WTC11 (cell line): ENCODE measurements at regions not wholly inside any gene's neighbourhood (a gene's known extent, or its start where the extent isn't known, plus 50 kb on each side); places are given as distances from the start of the nearest gene placed in this dataset.

Experiments
- ATAC-seq: fragments of 200-7000 bp; cut with Tn5 transposase; 2 replicates; pipeline ENCODE4 v1.10.0; 2021; ENCODE audit warnings: mild to moderate bottlenecking, moderate library complexity
- CTCF ChIA-PET: fragments of 300-600 bp; sonication (Branson Sonifier 250); formaldehyde crosslinking; loops from one replicate; lab custom pipeline; 2021; ENCODE audit warnings: antibody characterized with exemption; lab: Charles Lee
- POLR2A ChIA-PET: fragments of 350-600 bp; sonication (Branson Sonifier 250); formaldehyde crosslinking; loops from one replicate; lab custom pipeline; 2021; ENCODE audit warnings: antibody characterized with exemption; lab: Charles Lee
- DNase-seq: peaks from one replicate; pipeline ENCODE4 v3.0.0; 2021; ENCODE audit warnings: low spot score
- H3K27ac Mint-ChIP-seq: 2 replicates; pipeline ENCODE4 v1.8.0; 2021; ENCODE audit warnings: mixed read lengths
- H3K27me3 Mint-ChIP-seq: 2 replicates; pipeline ENCODE4 v1.8.0; 2021; ENCODE audit warnings: low read depth, mild to moderate bottlenecking, moderate library complexity, mixed read lengths
- H3K36me3 Mint-ChIP-seq: 2 replicates; pipeline ENCODE4 v1.8.0; 2021; ENCODE audit warnings: mixed read lengths
- H3K4me1 Mint-ChIP-seq: 2 replicates; pipeline ENCODE4 v1.8.0; 2022; ENCODE audit warnings: mixed read lengths
- H3K4me3 Mint-ChIP-seq: 2 replicates; pipeline ENCODE4 v1.8.0; 2021; ENCODE audit warnings: mild to moderate bottlenecking, moderate library complexity, mixed read lengths
- H3K9me3 Mint-ChIP-seq: 2 replicates; pipeline ENCODE4 v1.8.0; 2021; ENCODE audit warnings: mixed read lengths
- AR ChIP-seq: fragments of 250-450 bp; sonication (Bioruptor Pico); IDR thresholded peaks from 2 replicates; pipeline ENCODE4 v1.9.0; 2021; ENCODE audit warnings: mild to moderate bottlenecking
- ATF2 ChIP-seq: sonication (generic); formaldehyde crosslinking; IDR thresholded peaks from 2 replicates; pipeline ENCODE4 v1.8.1; 2022; ENCODE audit warnings: low read depth, missing genetic modification reagents, borderline replicate concordance
- CREM ChIP-seq: sonication (generic); formaldehyde crosslinking; IDR thresholded peaks from 2 replicates; pipeline ENCODE4 v1.8.1; 2022; ENCODE audit warnings: mild to moderate bottlenecking, missing genetic modification reagents, moderate library complexity
- CTCF ChIP-seq: fragments of 200-600 bp; IDR thresholded peaks from 2 replicates; pipeline ENCODE4 v1.8.0; 2022; ENCODE audit warnings: antibody characterized with exemption
- E2F1 ChIP-seq: sonication (generic); formaldehyde crosslinking; IDR thresholded peaks from 2 replicates; pipeline ENCODE4 v1.8.0; 2022; ENCODE audit warnings: mild to moderate bottlenecking, missing genetic modification reagents
- ERG ChIP-seq: fragments of 250-450 bp; sonication (Bioruptor Pico); IDR thresholded peaks from 2 replicates; pipeline ENCODE4 v1.8.0; 2021; ENCODE audit warnings: mild to moderate bottlenecking
- GTF2I ChIP-seq: fragments of 250-450 bp; sonication (Bioruptor Pico); conservative IDR thresholded peaks from 2 replicates; pipeline ENCODE4 v1.4.0; 2021; ENCODE audit warnings: mild to moderate bottlenecking
- JAZF1 ChIP-seq: fragments of 250-450 bp; sonication (Bioruptor Pico); IDR thresholded peaks from 2 replicates; pipeline ENCODE4 v1.9.0; 2021; ENCODE audit warnings: moderate library complexity, mild to moderate bottlenecking, inconsistent platforms
- NR2C2 ChIP-seq: sonication (generic); formaldehyde crosslinking; IDR thresholded peaks from 2 replicates; pipeline ENCODE4 v1.8.0; 2022; ENCODE audit warnings: mild to moderate bottlenecking, missing genetic modification reagents
- TP53 ChIP-seq: sonication (generic); formaldehyde crosslinking; IDR thresholded peaks from 2 replicates; pipeline ENCODE4 v1.8.1; 2023; ENCODE audit warnings: mild to moderate bottlenecking, missing genetic modification reagents
- TF ChIP-seq, protein P1 (sequence below): sonication (generic); formaldehyde crosslinking; IDR thresholded peaks from 2 replicates; pipeline ENCODE4 v1.8.0; 2023; ENCODE audit warnings: mild to moderate bottlenecking, missing genetic modification reagents
- TF ChIP-seq, protein P2 (sequence below): sonication (generic); formaldehyde crosslinking; IDR thresholded peaks from 2 replicates; pipeline ENCODE4 v1.8.1; 2022; ENCODE audit warnings: low read depth, mild to moderate bottlenecking, moderate library complexity, missing genetic modification reagents, borderline replicate concordance
- TF ChIP-seq, protein P3 (sequence below): sonication (generic); formaldehyde crosslinking; IDR thresholded peaks from 2 replicates; pipeline ENCODE4 v1.8.0; 2022; ENCODE audit warnings: mild to moderate bottlenecking, missing genetic modification reagents

GRCh38 chr15:35750051-35750450 is 204.1 kb upstream of the DPH6 start:
- TF ChIP-seq ATF2 (CRISPR knock-in tag), result no peak
- TF ChIP-seq, protein P1, sequence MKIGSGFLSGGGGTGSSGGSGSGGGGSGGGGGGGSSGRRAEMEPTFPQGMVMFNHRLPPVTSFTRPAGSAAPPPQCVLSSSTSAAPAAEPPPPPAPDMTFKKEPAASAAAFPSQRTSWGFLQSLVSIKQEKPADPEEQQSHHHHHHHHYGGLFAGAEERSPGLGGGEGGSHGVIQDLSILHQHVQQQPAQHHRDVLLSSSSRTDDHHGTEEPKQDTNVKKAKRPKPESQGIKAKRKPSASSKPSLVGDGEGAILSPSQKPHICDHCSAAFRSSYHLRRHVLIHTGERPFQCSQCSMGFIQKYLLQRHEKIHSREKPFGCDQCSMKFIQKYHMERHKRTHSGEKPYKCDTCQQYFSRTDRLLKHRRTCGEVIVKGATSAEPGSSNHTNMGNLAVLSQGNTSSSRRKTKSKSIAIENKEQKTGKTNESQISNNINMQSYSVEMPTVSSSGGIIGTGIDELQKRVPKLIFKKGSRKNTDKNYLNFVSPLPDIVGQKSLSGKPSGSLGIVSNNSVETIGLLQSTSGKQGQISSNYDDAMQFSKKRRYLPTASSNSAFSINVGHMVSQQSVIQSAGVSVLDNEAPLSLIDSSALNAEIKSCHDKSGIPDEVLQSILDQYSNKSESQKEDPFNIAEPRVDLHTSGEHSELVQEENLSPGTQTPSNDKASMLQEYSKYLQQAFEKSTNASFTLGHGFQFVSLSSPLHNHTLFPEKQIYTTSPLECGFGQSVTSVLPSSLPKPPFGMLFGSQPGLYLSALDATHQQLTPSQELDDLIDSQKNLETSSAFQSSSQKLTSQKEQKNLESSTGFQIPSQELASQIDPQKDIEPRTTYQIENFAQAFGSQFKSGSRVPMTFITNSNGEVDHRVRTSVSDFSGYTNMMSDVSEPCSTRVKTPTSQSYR (CRISPR knock-in tag), result no peak
- DNase-seq, result no peak
- ChIA-PET CTCF (interaction anchor here (1.2 to 1.9 kb wide), 2 partner anchors 11 to 12 kb away, joined by 3 to 8 read pairs; no protein-coding TSS in a partner anchor), POLR2A (no interaction called here)
- H3K27me3 Mint-ChIP-seq, result no peaks in the 10 kb centered on the region; the same call in 1 of the 2 replicates
- peaks cover 17% of the 10 kb centered on the region for H3K9me3 Mint-ChIP-seq
- H3K36me3 Mint-ChIP-seq, result peaks cover 7% of the 10 kb centered on the region; the same call in 1 of the 2 replicates
- H3K4me1 Mint-ChIP-seq, result peaks cover 37% of the 10 kb centered on the region
- ATAC-seq, result no peak
- no peak overlapping the region for H3K4me3 Mint-ChIP-seq
- H3K27ac Mint-ChIP-seq, result no peak overlapping the region

DNA sequence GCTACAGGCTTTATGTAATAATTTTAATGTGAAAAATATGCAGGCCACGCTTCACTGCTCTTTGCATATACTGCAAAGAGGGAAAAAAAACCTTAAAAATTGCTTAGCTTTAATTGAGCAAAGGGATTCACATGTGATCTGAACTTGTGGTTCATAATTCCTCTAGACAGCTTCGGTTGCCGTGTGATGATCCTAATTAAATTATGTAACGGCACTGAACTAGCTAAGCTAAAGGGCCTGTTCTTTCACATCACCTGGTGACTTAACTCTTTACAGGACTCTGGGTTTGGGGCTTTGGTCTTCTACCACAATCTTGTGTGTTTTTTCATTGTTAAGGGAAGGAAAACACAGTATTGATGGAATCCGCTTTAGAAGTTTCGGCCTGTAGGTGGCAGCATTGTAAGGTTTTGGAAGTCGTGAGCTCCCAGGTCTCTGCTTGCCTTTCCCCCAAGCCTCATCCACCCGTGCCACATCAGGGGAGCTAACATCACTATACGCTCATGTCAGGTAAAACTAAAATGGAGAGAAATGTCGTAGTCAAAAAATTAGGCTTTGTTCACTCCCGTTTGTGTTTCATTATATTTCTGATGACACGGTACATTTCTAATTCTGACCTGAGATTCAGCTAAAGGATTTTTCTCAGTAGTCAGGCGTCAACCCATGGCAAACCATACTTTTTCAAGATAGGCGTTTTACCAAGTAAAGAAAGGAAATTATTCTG is 205.6 kb upstream of the DPH6 start:
- no peak overlapping the region for H3K27ac Mint-ChIP-seq
- peaks cover 13% of the 10 kb centered on the region; the same call in 1 of the 2 replicates for H3K9me3 Mint-ChIP-seq
- DNase-seq (peak; percentile 80), ATAC-seq (peak; percentile 91)
- H3K36me3 Mint-ChIP-seq, result peaks cover 7% of the 10 kb centered on the region; the same call in 1 of the 2 replicates
- TF ChIP-seq CTCF (peak; percentile 66), CREM (no peak)
- no peaks in the 10 kb centered on the region for H3K27me3 Mint-ChIP-seq
- H3K4me3 Mint-ChIP-seq, result peak overlapping the region; percentile 47
- CTCF ChIA-PET, result interaction anchor here (0.6 to 1.9 kb wide), 37 partner anchors 10 to 748 kb away, joined by 3 to 11 read pairs (median 3); no protein-coding TSS in a partner anchor
- POLR2A ChIA-PET, result no interaction called here
- peaks cover 29% of the 10 kb centered on the region for H3K4me1 Mint-ChIP-seq

GRCh38 chr15:35752134-35752466 is 206.1 kb upstream of the DPH6 start:
- no peak for ATAC-seq
- no peak for DNase-seq
- Mint-ChIP-seq H3K4me1 (peaks cover 24% of the 10 kb centered on the region), H3K27ac (no peak overlapping the region), H3K9me3 (peaks cover 10% of the 10 kb centered on the region; the same call in 1 of the 2 replicates), H3K4me3 (peak overlapping the region; percentile 47), H3K36me3 (peaks cover 5% of the 10 kb centered on the region; the same call in 1 of the 2 replicates), H3K27me3 (no peaks in the 10 kb centered on the region)
- CTCF ChIA-PET, result interaction anchor here (0.6 to 1.9 kb wide), 34 partner anchors 9 to 748 kb away, joined by 3 to 11 read pairs (median 4); no protein-coding TSS in a partner anchor
- POLR2A ChIA-PET, result no interaction called here
- no peak for TF ChIP-seq AR (CRISPR knock-in tag)
- no peak for TF ChIP-seq CREM
- no peak for TF ChIP-seq GTF2I
- TF ChIP-seq E2F1 (CRISPR knock-in tag), result no peak
- no peak for TF ChIP-seq CTCF
- TF ChIP-seq, protein P2, sequence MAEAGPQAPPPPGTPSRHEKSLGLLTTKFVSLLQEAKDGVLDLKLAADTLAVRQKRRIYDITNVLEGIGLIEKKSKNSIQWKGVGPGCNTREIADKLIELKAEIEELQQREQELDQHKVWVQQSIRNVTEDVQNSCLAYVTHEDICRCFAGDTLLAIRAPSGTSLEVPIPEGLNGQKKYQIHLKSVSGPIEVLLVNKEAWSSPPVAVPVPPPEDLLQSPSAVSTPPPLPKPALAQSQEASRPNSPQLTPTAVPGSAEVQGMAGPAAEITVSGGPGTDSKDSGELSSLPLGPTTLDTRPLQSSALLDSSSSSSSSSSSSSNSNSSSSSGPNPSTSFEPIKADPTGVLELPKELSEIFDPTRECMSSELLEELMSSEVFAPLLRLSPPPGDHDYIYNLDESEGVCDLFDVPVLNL, result no peak
- TF ChIP-seq TP53 (CRISPR knock-in tag), result no peak
- TF ChIP-seq, protein P3, sequence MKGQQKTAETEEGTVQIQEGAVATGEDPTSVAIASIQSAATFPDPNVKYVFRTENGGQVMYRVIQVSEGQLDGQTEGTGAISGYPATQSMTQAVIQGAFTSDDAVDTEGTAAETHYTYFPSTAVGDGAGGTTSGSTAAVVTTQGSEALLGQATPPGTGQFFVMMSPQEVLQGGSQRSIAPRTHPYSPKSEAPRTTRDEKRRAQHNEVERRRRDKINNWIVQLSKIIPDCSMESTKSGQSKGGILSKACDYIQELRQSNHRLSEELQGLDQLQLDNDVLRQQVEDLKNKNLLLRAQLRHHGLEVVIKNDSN (CRISPR knock-in tag), result no peak
- no peak for TF ChIP-seq ERG (CRISPR knock-in tag)
- no peak for TF ChIP-seq NR2C2 (CRISPR knock-in tag)
- no peak for TF ChIP-seq JAZF1 (CRISPR knock-in tag)
